ENCODE measurements at regions not wholly inside any gene's neighbourhood (a gene's known extent, or its start where the extent isn't known, plus 50 kb on each side); places are given as distances from the start of the nearest gene placed in this dataset.

DNA sequence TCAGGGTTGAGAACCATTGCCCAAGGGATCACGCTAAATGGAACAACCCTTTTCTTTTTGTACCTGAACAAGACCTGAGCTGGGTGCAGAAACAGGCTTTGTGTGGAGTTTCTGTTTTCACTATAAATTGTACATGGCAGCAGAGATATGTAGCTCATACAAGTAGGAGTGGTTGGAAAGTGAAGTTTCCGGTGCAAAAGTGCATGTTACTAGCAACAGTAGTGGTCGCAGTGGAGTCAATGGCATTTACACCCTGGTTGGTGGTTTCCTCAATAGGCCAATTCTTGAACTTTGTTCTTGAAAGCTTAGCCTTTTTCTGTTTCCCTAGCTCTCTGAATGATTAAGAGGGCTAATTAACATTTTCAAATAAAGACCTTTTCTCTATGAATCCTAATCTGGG lies 170.7 kb downstream of the NEBL start:
- intact Hi-C loops (cut with DNase I): no loop called here
- no peak for DNase-seq

DNA sequence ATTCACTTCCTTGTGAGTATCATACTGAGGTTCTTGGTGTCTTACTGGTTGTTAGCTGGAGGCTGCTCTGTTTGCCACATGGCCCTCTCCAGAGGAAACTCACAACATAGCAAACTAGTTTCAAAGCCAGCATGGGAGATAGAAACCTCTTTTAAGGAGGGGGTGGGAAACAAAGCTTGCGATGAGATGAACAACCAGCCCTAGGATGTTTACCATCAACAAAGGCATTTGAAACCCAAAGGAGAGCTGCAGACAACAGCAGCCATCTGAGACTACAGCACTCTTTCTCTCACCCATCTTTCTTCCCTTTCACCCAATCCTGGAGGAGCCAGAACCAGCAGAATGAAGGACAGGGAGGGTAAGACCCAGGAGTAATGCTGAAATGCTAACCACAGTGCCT lies 182.1 kb downstream of the NEBL start:
- DNase-seq: no peak
- intact Hi-C loops (cut with DNase I): no loop called here

DNA sequence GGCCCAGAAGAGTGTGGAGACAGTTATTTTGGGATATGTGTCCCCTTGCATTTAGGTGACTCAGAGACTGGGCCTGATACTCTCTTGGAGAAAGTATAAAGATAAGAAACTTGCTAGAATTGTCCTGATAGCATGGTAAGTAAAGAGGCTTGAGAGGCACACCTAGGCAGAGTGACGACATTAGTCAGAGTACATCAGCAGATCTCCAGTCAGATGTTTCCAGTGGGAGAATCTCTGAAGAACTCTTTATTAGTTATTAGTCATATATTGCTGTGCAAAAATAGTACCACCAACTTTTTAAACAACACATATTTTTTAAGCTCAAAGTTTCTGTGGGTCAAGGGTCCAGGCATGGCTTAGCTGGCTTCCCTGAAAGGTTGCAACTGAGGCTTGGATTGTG lies 182.6 kb downstream of the NEBL start:
- intact Hi-C loops (cut with DNase I): no loop called here
- DNase-seq: no peak

DNA sequence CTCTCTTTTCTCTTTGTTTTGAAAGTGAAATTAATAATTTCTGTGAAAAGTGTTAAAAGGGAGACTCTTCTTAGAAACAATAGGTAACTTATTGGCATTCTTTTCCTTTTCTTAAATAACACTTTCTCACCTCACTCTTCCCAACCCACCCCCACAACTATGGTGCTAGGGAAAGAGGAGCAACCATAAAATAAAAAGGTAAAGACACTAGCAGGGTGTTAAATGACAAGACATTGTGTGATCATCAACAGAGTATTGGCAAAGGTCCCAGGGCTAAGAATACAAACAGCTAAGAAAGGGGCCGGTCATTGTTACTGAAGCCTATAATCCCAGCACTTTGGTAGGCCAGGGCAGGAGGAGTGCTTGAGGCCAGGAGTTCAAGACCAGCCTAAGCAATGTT lies 183.7 kb downstream of the NEBL start:
- intact Hi-C loops (cut with DNase I): no loop called here
- no peak for DNase-seq

DNA sequence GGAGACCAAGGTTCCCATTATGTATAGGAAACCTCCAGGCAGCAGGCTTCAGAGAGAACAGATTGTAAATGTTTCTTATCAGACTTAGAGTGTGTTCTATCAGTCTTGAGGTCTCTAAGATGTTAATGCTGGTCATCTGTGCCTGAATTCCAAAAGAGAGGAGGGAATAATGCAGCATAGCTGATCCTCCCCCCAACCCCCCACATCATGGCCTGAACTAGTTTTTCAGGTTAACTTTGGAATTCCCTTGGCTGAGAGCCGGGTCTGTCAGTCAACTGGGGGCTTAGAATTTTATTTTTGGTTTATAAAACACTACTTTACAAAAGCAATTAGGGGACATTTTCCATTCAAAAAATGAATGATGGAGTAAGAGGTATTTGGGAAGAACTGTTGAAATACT lies 184.3 kb downstream of the NEBL start:
- no peak for DNase-seq
- intact Hi-C loops (cut with DNase I): no loop called here

DNA sequence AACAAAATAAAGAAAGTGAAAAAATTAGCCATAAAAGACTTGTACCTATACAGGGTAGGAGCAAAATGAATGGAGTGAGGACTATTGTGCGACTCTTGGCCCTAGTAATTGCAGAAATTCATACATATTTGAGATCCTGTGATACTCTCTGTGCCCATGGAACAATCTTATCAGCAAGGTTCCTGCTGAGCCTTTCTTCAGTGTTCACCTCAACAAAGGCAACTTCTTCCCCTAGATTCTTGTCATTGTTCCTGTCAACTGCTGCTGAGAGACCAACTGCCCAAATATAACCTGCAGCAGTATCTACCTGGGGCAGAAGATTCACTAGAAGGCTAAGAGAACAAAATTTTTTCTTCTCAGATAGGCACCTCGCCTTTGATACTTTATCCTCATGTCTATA lies 187.4 kb downstream of the NEBL start:
- DNase-seq: no peak

DNA sequence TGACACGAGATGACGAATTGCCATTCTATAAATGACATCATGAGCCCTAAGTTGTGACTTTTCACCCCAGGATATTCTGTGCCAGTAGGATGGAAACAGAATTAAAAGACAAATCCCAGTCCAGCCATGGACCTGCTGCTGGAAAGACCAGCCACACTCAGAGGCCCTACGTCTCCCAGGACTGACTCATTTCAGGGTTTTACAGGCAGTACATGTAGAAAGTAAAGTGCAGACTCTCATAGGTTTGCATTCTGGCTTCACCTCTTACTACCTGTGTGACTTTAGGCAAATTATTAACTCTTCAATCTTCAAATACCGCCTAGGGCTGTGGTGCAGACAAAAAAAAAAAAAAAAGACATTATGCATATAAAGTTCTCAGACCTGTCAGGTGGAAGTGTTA lies 188.8 kb downstream of the NEBL start:
- DNase-seq: no peak
- intact Hi-C loops (cut with DNase I): no loop called here

More for the DNA sequence above, 187.4 kb downstream of the NEBL start:
- intact Hi-C loops (cut with DNase I): no loop called here

DNA sequence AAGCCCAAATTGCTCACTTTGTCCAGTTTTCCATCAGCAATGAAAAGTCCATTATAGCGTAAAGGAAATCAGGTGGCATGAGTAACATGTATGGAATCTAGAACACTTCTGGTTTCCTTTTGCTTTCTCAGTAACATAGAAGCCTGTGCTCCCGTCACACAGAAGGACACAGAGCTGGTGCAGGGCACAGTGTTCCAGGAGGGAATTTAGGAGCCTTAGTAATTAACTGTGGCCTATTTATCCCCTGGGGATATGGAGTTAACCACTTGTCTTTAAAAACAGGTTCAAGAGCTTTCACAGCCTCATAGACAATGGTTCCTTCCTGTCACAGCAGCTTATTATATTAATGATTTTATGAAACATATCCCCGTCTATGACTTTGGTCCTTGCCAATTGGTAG lies 189.9 kb downstream of the NEBL start:
- no peak for DNase-seq
- intact Hi-C loops (cut with DNase I): no loop called here

DNA sequence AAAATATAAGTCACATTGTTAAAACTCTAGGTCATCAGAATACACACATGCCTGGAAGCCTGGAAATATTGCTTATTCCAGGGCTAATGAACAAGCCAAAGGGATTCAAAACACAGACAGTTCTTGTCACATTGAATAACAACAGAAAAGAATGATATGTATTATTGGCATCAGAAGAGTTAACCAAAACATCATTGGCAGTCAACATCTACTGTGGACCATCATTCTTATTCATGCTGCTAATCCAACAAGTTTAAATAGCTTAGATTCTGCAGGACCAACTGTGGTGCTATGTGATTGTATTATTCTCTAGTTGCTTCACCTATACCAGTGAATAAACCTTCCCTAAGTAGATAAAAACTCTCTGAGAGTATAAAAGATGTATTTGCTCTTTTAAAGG lies 198.3 kb downstream of the NEBL start:
- no peak for DNase-seq
- intact Hi-C loops (cut with DNase I): no loop called here

DNA sequence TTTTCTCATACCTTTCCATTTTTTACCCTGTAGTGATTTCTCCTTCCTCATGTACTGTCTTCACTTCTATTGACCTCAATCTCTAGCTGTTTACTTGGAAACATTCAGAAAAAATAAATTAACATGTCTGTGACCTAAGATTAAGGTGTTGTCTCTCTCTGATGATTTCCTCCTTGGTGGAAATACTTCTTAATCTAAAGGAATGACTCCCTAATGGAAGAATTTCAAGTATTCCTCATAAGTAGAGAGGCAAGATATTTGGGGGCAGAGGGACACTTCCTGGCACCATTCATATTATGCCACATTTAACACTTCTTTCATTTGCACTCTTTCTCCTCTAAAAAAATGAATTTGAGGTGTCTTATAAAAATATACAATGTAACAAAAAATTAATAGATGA lies 202.8 kb downstream of the NEBL start:
- intact Hi-C loops (cut with DNase I): no loop called here
- no peak for DNase-seq

DNA sequence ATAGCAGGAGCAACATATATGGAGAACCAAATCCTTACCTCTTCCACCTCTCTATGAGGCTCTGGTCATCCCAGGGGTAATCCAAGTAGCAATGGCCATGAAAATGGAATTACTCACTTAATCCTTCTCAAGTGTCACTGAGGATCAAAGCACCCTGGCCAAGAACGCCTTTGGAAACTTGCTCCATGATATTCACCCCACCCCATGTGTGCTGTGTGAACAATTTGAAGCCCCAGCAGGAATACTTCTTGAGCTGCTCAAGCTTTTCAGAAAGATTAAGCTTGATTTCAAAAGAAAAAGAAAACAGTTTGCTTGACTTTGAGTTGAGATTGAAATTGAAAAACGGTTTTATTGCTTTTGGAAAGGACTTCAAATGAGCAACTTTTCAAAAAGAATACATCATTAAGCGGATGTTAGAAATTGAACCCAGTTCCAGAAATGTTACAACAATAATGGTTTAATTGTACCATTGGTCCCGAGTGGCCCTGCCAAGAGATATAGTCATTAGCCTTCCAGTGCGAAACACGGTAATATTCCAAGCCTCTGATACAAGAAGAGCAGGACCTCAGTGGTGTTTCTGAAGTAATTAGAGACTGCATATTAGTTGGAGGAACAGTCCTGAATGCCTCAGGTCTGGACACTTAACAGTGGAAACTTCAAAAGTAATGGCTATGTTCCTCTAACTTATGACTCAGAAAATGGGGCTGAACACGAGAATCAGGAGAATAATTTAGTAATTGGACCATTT lies 208.1 kb downstream of the NEBL start:
- intact Hi-C loops (cut with DNase I): no loop called here
- DNase-seq: no peak

DNA sequence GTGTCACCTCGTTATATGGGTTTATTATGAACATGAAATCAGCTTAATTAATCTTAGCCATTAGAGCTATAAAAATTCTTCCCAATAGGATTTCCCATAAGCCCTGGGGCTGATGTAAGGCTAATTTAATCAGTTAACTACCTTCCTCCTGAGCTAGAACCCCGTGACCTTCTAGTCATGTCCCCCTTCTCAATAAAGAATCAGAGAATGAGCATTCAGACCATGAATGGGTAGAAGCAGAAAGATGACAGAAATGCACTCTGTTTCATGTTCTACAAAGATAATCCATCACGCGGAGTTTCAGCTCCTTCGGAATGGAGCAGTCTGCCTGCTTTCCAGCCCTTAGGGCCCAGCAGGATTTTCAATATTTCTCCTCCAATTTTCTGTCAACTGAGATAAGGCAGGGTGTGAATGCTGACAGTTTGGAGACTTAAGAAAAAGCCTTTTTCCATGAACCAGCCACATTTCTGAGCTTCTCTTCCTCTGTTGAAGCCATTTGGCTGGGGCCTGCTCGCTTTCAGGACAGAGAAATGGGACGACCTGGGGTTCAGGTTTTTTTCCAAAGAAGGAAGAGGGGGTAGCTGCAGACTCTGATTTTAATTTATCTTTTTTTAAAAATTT lies 211.0 kb downstream of the NEBL start:
- intact Hi-C loops (cut with DNase I): no loop called here
- DNase-seq: no peak

DNA sequence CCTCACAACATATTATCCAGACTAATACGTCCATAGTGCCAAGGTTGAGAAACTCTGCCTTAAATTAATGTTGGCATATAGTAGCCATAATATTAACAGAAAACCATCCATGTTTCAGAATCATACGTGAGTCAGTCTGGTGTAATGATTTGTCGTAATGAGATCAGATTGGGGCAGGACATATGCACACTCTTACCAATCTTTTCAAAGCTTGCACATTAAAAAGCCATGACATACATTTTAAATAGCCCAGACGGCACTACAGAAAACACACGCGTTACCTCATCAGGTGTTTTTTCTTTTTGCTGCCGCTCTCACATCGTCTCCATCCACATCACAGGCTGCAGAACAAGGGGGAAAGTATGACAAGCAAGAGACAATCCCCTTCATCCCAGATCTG lies 211.6 kb downstream of the NEBL start:
- intact Hi-C loops (cut with DNase I): no loop called here

DNA sequence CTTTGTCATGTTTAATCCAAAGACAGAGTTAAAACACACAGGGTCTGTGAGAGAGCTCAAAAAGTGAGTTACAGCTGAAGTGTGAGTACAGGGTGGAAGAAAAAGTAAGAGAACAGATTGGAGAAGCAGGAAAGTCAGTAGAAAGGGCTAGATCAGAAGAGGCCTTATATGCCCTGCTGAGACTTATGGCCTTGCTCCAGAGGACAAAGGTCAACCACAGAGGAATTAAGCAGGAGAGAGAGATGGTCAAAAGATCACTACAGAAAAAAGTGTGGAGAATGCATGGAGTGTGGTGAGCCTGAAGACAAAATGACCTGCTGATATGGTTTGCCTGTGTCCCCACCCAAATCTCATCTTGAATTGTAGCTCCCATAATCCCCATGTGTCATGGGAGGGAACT lies 213.8 kb downstream of the NEBL start:
- DNase-seq: no peak
- intact Hi-C loops (cut with DNase I): no loop called here

More for the DNA sequence above, 211.6 kb downstream of the NEBL start:
- DNase-seq: no peak

DNA sequence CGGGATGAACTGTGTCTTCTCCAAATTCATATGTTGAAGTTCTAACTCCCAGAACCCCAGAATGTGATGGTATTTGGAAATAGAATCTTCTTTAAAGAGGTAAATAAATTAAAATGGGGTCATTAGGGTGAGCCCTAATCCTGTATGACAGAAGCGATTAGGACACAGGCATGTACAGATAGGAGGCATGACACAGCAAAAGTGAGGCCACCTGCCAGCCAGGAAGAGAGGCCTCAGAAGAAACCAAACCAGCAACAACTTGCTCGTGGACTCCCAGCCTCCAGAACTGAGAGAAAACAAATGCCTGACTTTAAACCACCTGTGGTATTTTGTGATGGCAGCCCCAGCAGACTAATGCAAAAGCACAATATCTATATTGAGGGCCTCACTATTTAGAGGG lies 214.3 kb downstream of the NEBL start:
- intact Hi-C loops (cut with DNase I): no loop called here

DNA sequence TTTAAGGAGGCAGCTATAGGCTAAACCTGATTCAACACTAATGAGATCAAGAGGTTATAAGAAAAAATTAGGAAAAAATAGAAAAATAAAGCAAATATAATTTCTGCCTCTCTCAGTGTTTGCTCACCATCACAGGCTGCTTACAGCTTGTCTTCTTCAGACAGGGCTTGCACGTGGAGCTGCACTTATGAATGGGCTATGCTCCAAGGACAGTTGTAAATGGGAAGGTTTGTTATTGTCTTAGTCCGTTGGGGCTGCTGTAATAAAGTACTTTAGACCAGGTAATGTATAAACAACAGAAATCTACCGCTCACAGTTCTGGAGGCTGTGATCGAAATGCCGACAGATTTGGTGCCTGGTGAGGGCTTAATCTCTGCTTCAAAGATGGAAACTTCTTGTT lies 219.8 kb downstream of the NEBL start:
- intact Hi-C loops (cut with DNase I): no loop called here
- DNase-seq: no peak

More for the DNA sequence above, 214.3 kb downstream of the NEBL start:
- no peak for DNase-seq

DNA sequence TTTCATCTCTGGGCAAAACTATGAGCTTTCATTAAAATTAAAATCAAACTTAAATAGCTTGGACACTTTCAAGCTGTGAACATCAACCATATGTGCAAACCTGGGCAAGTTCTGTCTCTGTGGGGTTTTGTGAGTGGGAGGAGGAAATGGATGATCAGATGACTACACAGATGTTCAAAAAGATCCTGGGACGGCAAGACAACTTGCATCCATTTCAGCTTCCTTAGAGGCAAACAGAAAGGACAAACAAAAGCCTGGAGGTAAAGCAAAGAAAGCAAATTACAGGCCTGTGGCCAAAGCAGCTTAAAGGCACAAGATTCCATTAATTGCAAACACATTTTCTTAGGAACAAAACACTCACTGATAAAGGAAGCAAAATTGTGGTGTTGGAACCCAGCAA lies 222.2 kb downstream of the NEBL start:
- intact Hi-C loops (cut with DNase I): no loop called here
- DNase-seq: no peak

DNA sequence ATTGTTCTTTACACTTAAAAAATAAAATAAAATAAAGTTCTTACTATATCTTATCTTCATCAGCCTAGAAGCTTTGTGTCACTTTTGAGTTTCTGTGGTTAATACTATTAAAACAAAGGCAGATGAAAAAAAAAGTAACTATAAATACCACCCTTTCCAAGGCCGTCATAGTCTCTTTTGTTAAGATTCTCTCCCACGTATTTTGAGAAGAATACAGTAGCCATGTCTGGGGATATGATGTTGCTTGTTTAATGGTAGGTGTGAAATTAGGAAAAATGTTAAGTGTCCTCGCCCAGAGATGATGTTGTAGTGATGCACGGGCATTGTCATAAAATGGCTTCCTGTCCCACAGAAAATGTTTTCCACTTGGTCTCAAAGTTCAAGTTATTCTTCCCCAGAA lies 223.9 kb downstream of the NEBL start:
- intact Hi-C loops (cut with DNase I): no loop called here
- no peak for DNase-seq

DNA sequence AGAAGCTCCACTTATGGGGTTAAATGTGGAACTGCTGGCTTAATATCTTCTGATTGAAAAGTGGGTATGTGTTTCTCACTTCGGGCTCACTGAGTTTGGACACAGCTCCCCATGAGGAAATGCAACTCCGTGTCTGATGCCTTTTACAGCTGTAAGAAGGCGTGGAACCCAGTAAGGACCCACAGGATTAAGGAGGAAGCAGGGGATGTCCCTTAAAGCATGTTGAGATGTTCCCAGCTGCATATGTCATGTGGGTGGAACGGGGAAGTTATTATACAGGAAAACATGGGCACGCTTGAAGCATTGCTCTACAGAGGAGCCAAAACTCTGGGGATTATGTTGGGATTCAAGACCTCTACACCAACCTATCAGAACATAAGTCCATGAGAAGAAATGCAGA lies 224.4 kb downstream of the NEBL start:
- no peak for DNase-seq
- intact Hi-C loops (cut with DNase I): no loop called here

DNA sequence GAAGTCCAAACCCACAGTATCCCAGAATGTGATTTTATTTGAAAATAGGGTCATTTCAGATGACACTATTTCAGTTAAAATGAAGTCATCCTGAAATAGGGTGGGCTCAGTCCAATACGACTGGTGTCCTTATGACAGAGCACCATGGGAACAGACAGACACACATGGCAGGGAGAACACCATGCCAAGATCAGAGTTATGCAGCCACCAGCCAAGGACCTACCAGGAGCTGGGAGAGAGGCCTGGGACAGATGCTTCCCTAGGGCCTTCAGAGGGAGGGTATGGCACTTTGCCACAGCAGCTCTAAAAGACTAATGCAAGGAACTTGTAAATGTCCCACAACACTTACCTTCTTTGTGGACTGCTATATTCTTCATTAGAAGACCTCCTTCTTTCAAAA lies 226.5 kb downstream of the NEBL start:
- intact Hi-C loops (cut with DNase I): no loop called here

DNA sequence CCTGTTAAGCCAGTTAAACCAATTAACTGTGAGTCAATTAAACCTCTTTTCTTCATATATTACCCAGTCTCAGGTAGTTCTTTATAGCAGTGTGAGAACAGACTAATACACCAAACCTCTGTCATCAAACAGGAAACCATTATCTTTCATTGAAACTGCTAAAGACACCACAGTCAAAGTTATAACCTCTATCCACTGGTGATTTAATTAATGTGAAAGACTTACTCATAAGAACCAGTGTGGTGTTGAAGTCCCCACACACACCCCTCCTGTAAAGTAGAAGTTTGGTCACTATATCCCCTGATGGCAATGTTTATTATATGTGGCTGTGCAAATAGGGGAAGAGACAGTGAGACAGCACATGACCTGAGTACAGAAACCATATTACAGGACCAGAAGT lies 228.1 kb downstream of the NEBL start:
- intact Hi-C loops (cut with DNase I): no loop called here
- DNase-seq: no peak

More for the DNA sequence above, 226.5 kb downstream of the NEBL start:
- no peak for DNase-seq

Measured in head of caudate nucleus (tissue), 42 donors.